ENCODE measurements at regions not wholly inside any gene's neighbourhood (a gene's known extent, or its start where the extent isn't known, plus 50 kb on each side); places are given as distances from the start of the nearest gene placed in this dataset.

- DNase-seq (ENCODE audit: low read depth) = no peak
Observed at GRCh38 chr9:79988126-79988525, 416.4 kb downstream of the TLE4 start.

- DNase-seq (ENCODE audit: low read depth) = no peak
Observed at GRCh38 chr9:79986437-79986836, 414.7 kb downstream of the TLE4 start.

GRCh38 chr9:79985772-79986171 is 414.0 kb downstream of the TLE4 start:
- no peak for DNase-seq (ENCODE audit: low read depth)

- DNase-seq (ENCODE audit: low read depth) = no peak
Observed at GRCh38 chr9:79985264-79985663, 413.5 kb downstream of the TLE4 start.

- no peak for DNase-seq (ENCODE audit: low read depth)
Observed at GRCh38 chr9:79984429-79985067, 412.8 kb downstream of the TLE4 start.

- no peak for DNase-seq (ENCODE audit: low read depth)
Observed at GRCh38 chr9:79980432-79980831, 408.7 kb downstream of the TLE4 start.

GRCh38 chr9:79977510-79978197 is 405.9 kb downstream of the TLE4 start:
- no peak for DNase-seq (ENCODE audit: low read depth)

- no peak for DNase-seq (ENCODE audit: low read depth)
Observed at GRCh38 chr9:79977074-79977435, 405.3 kb downstream of the TLE4 start.

- DNase-seq (ENCODE audit: low read depth) = no peak
Observed at GRCh38 chr9:79976257-79977073, 404.7 kb downstream of the TLE4 start.

- no peak for DNase-seq (ENCODE audit: low read depth)
Observed at GRCh38 chr9:79975621-79976256, 404.0 kb downstream of the TLE4 start.

GRCh38 chr9:79974806-79975422 is 403.1 kb downstream of the TLE4 start:
- no peak for DNase-seq (ENCODE audit: low read depth)

GRCh38 chr9:79973627-79974026 is 401.9 kb downstream of the TLE4 start:
- DNase-seq (ENCODE audit: low read depth) = no peak

GRCh38 chr9:79970146-79970425 is 398.3 kb downstream of the TLE4 start:
- DNase-seq (ENCODE audit: low read depth) = no peak

- DNase-seq (ENCODE audit: low read depth) = no peak
Observed at GRCh38 chr9:79969393-79970145, 397.8 kb downstream of the TLE4 start.

- DNase-seq (ENCODE audit: low read depth) = no peak
Observed at GRCh38 chr9:79968533-79968932, 396.8 kb downstream of the TLE4 start.

- no peak for DNase-seq (ENCODE audit: low read depth)
Observed at GRCh38 chr9:79962836-79963235, 391.1 kb downstream of the TLE4 start.

GRCh38 chr9:79962150-79962549 is 390.4 kb downstream of the TLE4 start:
- DNase-seq (ENCODE audit: low read depth) = no peak

- no peak for DNase-seq (ENCODE audit: low read depth)
Observed at GRCh38 chr9:79955300-79955699, 383.5 kb downstream of the TLE4 start.

GRCh38 chr9:79953908-79954307 is 382.1 kb downstream of the TLE4 start:
- DNase-seq (ENCODE audit: low read depth) = no peak

- no peak for DNase-seq (ENCODE audit: low read depth)
Observed at GRCh38 chr9:79952401-79952800, 380.6 kb downstream of the TLE4 start.

- DNase-seq (ENCODE audit: low read depth) = no peak
Observed at GRCh38 chr9:79946712-79947111, 374.9 kb downstream of the TLE4 start.

GRCh38 chr9:79945495-79945894 is 373.7 kb downstream of the TLE4 start:
- DNase-seq (ENCODE audit: low read depth) = no peak
